HT-29 (cell line): ENCODE measurements at regions not wholly inside any gene's neighbourhood (a gene's known extent, or its start where the extent isn't known, plus 50 kb on each side); places are given as distances from the start of the nearest gene placed in this dataset.
"Not testable (repeated sequence)": the region's sequence is repeated elsewhere in the genome, so short reads cannot be mapped to it uniquely, and the experiment has no call there.

Experiments
- DNase-seq: peaks from one replicate; pipeline ENCODE4 v3.0.0-alpha.2; 2015; ENCODE audit warnings: low spot score

GRCh38 chr5:2383698-2384065, 367.8 kb downstream of the IRX2 start:
- DNase-seq, result no peak

DNA sequence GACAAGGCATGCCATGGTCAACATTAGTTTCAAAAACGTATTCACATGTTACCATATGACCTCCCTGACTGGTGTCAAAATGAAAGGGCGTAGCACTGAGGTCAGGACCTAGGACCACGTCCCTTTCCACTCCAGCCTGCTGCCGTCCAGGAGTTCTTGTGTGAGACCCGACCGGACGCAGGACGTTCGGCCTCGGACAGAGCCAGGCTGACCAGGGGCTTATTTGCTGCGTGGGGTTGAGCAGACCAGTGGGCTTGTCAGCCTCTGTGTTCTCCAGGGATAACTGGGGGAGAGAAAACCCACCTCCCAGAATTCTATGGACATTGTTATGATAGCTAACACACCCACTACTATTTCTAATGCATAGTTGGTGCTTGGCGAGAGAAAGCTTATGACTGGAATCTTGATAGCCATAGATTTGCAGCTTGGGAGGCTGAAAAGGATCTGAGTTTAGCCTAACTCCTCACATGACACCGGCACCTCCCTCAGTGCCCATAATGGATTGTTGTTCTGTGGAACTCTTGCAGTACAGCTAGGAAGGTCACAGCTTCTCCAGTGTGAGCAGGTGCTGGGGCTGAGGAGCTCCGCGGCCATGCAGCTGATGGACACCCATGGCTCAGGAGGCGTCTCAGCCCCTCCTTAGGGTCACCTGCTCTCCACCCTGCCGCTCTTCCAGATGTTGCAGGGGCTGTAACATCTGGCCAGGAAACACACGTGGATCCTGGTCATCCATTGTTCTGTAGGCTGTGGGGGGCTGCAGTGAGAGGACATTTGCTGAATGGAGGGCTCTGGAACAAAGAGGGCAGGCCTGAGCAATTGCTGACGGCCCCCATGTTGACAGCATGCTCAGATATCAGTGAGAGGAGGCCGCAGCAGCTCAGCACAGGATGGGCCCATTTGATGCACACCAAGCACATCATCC, 368.4 kb downstream of the IRX2 start:
- DNase-seq, result no peak

- no peak for DNase-seq
Observed at GRCh38 chr5:2381861-2382260, 369.6 kb downstream of the IRX2 start.

DNA sequence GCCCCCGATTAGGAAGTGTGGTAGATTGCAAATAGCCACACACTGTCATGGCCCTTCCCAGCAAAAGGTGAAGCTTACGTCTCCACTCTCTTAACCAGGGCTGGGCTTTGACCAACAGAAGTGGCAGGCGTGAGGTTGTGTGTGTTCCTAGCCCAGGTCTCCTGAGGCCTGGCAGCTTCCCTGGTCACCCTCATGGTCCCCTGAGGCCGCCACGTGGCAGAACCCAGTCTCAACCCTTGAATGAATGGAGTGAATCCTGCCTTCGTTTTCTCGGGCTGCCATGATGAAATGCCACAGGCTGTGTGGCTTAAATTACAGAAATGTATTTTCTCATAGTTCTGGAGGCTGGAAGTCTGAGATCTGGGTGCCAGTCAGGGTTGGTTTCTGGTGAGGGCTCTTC, 370.4 kb downstream of the IRX2 start:
- DNase-seq, result no peak

GRCh38 chr5:2378976-2379375, 372.5 kb downstream of the IRX2 start:
- no peak for DNase-seq

- no peak for DNase-seq
Observed at GRCh38 chr5:2378108-2378507, 373.4 kb downstream of the IRX2 start.

- DNase-seq, result no peak
Observed at GRCh38 chr5:2376486-2376885, 375.0 kb downstream of the IRX2 start.

DNA sequence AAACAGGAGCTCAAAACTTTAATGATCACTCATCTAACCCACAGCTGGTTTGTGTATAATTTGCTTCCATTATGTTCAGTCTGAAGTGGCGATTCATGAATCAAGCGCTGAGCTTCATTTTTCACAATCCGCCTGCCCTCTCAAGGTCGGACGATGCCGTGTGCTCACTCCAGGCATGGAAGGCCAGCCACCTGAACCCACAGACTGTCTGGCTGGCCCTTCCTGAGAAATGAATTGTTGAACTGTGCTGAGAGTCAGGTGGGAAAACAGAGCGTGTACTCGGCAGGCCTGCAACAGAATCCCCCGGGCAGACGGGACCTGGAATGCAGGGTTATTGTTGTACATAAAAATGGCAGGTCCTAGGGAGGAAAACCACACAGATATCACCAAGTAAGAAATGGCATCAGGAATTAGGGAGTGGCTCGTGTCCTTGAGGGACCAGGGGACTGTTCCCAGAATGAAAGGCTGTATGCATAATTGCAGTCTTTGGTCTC, 375.7 kb downstream of the IRX2 start:
- DNase-seq, result no peak

DNA sequence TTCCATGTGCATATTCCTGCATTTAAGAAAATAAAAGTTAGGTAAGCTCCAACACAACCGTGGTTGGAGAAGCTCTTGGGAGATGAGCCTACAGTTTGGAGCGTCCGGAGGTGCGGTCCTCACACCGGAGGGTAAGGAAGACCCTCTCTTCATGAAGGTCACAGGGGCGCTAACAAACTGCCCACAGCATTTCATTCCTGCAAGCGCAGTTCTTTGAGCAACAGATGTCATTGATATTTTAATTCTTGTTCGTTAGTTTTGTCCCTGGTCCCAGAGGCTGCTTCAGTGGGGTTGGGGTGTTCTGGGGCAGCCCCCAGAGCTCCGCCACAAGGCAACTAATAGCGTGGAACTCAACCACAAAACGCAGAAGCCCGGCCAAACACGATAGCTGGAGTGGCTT, 376.2 kb downstream of the IRX2 start:
- DNase-seq, result no peak

- no peak for DNase-seq
Observed at GRCh38 chr5:2374703-2375102, 376.8 kb downstream of the IRX2 start.

GRCh38 chr5:2373631-2374030, 377.8 kb downstream of the IRX2 start:
- DNase-seq, result no peak

GRCh38 chr5:2371419-2371710, 380.1 kb downstream of the IRX2 start:
- DNase-seq, result no peak

DNA sequence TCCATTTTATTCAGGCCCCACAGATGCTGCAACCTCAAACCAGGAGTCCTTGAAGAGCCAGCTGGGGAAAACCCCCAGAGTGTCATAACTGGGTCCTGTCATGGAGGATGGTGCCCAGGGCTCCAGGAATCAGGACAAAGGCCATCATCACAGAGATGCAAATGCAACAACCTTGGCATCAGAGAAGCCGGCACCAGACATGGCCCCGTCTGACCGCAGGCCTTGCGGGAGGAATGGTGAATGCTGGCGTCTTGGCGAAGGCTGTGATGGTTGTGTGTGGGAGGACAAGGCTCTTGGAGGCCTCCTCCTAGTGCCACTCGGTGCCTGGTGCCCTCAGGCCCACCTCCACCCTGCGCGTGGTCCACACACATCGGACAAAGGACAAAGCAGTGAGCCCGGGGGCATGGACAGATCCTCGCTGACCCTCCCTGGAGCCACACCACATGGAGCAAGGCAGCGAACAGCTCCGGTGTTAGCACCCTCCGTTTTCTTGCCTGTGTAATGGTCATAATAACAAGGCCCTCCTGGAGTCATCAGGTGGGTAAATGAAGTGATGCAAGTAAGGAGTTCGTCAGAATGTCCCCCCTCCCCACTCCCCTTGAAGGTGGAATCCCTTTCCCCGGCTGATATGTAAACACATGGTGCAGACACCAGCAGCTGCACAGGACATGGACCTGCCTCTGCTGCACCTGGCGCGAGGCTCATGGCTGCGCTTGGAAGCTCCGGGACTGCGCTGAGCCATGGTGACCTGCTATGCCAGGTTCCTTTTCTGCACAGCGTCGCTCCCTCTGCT, 380.7 kb downstream of the IRX2 start:
- no peak for DNase-seq

DNA sequence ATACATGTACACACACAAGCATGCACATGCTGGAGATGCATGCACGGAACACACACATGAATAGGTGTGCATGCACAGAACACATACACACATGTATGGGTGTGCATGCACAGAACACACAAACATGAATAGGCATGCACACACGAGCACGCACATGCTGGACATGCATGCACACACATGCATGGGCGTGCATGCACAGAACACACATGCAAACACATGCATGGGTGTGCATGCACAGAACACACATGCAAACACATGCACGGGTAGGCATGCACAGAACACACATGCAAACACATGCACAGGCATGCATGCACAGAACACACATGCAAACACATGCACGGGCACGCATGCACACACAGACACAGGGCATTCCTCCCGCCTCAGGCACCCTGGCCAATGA, 382.3 kb downstream of the IRX2 start:
- DNase-seq, result no peak

DNA sequence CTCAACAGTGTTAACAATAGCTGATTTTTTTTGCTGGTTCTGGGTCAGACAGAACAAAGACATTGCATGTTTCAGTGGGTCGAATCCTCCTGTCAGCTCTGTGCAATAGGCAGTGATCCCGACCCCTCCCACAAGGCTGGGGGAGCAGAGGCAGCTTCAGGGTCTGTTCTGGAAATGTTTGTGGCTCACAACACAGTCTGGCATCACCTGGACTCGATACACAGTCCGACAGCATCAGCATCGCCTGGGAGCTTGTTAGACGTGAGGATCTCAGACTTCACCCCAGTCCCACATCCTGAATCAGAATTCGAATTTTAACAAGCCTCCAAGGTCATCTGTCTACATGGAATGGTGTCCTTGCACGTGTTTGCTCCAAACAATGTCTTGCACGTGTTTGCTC, 384.7 kb downstream of the IRX2 start:
- DNase-seq, result no peak

GRCh38 chr5:2357309-2357708, 394.2 kb downstream of the IRX2 start:
- DNase-seq, result no peak

DNA sequence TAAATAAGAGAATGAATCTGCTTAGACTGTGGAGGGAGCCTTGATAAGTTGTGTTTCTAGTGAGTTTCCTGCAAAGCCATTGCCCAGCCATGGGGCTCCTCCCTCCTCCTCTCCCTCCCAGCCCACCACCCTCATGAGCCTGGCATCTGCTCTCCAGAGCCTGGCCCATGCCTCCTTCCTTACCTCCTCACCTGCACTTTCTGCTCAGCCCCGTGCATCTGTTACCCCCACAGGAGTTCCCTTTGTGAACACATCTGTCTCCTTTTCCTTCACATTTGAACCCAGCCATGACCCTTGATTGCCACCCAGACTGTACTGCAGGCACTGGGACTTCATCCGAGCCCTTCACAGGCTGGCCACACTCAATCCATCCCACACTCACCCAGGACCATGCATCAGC, 395.6 kb downstream of the IRX2 start:
- no peak for DNase-seq

DNA sequence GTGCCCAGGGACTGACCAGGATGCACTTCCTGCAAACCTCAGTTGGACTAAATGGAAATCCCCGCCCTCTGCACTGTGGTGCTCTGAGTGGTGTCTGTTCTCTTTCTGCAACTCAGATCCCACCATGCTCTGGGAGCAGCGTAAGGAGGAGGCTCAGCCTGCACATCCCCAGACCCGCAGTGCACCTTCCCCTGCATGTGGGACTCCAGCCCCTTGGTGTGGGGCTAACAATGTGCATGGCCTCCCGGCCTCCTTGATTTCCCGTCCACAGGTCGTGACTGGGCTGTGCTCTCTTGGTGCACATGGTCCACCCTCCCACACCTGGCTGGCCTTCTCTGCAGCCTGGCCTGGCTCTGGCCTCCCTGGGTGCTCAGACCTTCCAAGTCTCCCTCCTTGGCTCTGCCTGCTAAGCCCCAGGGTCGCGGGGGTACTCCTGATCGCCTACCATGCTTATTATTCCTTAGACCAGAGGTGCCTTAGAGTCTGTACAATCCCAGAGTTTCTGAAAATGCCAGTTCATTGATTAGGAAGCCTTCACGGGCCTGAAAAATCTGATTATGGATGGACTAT, 397.5 kb downstream of the IRX2 start:
- DNase-seq, result no peak

GRCh38 chr5:2353211-2353610, 398.3 kb downstream of the IRX2 start:
- no peak for DNase-seq

DNA sequence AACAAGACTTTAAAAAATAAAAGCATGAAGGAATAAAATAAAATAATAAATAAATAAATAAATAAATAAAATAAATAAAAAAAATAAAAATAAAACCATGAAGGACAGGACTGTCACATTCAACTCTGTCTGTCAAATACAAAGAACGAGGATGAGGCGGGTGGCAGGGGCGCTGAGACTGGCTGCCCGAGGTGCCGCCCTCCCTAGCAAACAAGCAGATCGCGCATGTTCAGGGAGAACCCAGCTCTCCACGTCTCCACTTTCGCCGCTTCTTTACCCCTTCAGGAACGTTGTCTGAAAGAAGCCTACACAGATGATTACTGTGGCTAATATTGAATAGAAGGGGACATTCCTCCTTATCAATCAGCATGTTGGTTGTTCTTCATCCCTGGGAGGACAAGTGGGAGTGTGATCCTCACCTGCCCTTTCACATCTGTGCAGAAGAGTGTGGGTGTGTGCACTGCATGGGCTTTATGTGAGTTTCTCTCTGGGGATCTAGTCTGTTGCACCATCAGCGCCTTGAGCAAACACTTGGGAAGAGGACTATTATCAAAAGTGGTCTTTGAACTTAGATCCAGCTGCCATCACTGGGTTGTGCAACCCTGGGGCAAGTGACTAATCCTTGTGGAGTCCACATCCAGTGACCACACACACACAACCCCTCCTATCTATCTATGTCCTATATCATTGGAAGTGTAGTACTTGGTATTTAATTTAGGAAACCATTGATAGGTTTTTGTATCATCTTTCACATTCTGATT, 399.2 kb downstream of the IRX2 start:
- no peak for DNase-seq

GRCh38 chr5:2349768-2350167, 401.7 kb downstream of the IRX2 start:
- not testable (repeated sequence) for DNase-seq

GRCh38 chr5:2338686-2339085, 412.8 kb downstream of the IRX2 start:
- no peak for DNase-seq
